ENCODE measurements at regions not wholly inside any gene's neighbourhood (a gene's known extent, or its start where the extent isn't known, plus 50 kb on each side); places are given as distances from the start of the nearest gene placed in this dataset.

DNA sequence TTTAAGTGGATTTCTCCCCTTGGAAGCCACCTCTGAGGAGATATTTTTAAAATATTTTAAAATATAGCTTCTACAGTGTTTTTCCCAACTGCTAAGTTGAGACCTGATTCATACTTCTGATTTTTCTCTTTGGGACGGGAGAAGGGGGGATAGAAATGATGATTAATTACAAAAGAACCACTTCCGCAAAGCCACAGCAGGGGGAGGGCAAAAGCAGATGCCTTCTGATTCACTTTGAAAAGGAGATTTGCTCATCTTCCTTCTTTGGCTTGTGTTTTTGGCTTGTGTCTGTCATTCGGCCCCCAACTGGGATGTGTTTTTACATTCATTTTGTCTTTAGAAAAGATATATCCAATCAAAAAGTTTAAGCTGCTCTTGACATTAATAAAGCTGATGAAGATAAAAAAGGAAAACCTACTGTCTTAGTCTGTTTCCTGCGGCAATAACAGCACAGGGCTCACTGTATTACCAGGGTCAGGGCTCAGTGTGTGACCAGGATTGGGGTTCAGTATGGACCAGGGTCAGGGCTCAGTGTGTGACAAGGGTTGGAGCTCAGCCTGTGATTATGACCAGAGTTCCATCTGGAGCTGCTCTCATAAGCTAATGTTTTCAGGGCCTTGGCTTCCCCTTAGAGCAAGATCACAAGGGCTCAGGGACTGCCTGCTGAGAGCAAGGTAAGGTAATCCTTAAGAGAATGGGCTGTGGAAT is 223.2 kb downstream of the MTHFS start:
- no peak for DNase-seq

DNA sequence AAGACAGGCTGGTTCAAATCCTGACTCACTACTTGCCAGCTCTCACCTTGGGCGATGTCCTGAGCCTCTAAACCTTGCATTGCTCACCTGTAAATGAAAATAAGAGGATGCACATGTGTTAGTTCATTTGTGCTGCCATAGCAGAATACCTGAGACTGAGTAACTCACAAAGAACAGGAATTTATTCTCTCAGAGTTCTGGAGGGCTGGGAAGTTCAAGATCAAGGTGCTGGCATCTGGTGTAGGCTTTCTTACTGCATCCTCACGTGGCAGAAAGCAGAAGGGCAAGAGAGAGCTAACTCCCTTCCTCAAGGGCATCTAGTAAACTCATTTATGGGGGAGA is 222.7 kb downstream of the MTHFS start:
- DNase-seq: no peak

DNA sequence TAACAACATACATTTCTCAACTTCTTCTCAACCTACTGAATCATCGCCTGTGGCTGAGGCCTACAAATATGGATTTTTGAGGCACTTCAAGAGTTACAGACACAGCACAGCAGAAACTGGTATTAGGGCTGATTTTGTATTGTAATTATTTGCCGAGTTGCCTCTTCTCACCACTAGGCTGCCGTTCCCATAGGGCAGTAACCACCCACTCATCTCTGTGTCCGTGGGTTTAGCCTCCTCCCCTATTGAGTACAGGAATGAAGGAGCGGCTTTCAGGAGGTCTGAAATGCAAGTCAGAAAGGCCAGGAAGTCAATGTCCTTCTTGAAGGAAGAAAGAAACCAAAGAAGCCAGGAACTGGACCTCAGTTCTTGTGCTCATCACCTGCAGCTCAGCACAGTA is 220.8 kb downstream of the MTHFS start:
- DNase-seq: no peak

DNA sequence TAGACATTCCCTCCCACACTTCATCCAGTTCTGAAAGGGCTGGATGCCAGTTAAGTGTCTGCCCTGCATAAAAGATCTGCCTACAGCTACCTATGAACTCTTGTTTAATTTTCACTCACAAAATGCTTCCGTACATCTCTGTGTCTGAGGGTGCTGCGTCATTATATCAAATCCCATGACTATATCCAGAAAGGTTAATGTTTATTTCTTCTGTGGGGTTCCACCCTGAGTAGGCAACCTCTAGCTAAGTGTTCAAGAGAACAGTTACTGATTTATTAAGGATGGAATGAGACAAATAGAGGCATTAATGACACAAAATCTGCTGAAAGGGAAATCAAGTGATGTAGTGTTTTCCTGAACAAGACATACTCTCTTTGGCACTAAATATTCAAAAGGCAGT is 220.2 kb downstream of the MTHFS start:
- no peak for DNase-seq

DNA sequence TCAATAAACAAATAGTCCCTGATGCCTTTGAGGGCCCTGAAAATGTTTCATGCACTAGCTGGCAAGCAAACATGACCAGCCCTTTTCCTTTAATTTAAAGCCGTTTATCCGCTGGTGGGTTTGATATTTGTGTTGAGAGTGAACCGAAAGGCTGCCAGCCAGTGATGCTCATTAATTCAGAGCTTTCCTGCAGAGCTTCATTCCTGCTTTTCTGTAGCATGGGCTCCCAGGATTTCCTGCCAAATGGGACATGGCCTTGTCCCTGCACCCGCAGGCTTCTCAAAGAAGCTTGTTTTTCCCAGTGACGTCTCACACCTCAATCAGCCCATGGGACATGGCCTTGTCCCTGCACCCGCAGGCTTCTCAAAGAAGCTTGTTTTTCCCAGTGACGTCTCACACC is 219.6 kb downstream of the MTHFS start:
- no peak for DNase-seq

DNA sequence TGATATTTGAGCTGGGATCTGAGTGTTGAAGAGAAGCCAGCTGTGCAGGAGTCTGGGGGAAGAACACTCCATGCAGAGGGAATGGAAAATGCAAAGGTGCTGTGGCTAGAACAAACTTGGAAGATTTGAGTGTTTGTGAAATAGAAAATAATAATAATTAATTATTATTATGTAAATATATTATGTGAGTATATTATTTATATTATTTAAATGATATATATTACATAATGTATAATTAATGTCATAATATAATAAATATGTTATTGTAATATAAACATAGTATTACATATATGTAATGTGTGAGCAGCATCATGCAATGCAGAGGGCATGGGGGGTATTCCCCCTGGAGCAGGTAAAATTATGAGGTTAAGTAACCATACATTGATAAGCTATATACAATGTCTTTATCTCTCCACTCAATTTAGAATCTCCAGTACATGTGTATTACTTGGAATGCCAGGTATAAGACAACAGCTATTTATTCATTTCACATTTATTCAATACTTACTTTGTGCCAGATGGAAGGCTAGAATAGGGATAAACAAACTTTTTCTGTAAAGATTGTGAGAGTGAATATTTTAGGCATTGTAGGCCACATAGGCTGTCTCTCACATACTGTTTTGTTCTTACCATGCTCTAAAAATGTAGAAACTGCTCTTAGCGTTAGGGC is 218.6 kb downstream of the MTHFS start:
- DNase-seq: no peak

DNA sequence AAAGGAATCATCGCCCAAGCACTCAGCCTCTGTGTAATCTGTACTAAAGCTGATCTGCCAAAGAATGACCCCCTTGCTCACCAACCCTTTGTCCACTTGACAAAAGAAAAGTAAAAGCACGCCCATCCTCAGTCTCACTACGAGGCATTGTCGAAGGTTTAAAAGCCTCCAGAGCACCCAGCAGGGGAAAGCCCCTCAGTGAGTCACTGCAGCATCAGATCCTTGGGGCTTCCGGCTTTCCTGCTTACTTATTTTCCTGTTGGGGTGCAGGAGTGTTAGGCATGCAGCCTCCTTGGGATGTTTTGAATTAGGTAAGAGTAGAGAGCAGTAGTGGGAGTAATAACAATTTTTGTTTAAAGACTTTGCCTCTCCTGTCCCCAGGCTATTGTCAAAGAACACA is 216.1 kb downstream of the MTHFS start:
- DNase-seq: no peak

DNA sequence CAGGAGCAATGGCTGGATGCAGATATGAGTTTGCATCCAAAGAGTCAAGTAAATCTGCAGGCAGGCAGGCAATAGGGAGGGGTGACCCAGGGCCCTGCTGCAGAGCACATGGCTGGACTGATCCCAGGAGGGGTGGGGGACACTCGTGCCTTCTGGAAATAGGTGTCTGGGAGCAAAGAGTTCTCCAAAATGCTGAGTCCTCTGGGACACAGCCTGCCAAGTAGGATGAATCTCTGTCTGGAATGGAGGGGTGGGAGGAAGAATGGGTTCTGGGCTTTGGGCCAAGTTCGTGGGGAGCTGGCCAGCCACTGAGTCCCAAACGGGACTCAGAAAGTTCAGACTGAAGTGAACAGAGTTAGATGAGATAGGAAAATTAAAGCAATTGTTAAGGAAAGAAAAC is 214.5 kb downstream of the MTHFS start:
- DNase-seq: no peak

DNA sequence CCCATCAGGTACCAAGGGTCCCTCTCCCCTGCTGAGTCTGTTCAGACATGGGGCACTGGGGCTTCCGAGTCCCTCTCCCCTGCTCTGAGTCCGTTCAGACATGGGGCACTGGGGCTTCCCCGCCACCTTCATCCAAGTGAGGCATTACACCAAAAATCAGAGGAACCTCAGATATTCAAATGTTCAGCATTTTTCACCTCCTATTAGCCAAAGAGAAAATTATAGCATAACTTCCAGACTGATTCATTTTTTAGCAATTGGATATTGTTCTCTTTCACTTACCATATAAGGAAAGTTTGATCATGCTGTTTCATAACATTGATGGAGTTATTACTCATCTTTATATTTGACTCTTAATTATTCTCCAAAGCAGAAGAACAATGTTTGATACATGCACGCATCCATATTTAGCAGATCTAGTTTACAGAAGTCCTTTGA is 213.9 kb downstream of the MTHFS start:
- DNase-seq: no peak

DNA sequence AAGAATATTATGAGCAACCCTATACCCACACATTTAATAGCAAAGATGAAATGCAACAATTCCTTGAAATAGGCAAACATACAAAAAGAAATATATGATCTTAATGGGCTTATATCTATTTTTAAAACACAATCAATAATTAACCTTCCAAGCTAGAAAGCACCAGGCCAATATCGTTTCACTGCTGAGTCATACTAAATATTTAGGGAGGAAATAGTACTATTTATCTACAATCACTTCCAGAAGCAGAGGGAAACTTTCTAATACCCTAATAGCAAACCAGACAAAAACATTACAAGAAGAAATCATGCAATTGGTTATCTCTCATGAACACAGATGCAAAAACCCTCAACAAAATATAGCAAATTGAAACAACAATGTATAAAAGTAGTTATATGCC is 207.8 kb downstream of the MTHFS start:
- DNase-seq: no peak

DNA sequence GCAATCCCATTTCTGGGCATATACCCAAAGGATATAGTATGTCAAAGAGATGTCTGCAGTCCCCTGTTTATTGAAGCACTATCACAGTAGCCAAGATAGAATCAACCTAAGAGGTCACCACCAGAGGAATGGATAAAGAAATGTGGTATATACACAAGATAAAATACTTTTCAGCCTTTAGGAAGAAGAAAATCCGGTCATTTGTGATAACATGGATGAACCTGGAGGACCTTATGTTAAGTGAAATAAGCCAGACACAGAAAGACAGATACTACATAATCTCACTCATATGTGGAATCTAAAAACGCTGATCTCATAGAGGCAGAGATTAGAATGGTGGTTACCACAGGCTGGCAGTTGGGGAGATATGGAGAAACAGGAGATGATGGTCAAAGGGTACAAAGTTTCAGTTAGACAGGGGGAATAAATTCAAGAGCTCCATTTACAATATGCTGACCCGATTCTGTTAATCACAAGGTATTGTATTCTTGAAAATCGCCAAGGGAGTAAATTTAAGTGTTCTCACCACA is 195.8 kb downstream of the MTHFS start:
- DNase-seq: no peak

- no peak for DNase-seq
These were observed 194.2 kb downstream of the MTHFS start for GRCh38 chr15:79702621-79703020.

- no peak for DNase-seq
These were observed 175.6 kb downstream of the MTHFS start for GRCh38 chr15:79721256-79721655.

DNA sequence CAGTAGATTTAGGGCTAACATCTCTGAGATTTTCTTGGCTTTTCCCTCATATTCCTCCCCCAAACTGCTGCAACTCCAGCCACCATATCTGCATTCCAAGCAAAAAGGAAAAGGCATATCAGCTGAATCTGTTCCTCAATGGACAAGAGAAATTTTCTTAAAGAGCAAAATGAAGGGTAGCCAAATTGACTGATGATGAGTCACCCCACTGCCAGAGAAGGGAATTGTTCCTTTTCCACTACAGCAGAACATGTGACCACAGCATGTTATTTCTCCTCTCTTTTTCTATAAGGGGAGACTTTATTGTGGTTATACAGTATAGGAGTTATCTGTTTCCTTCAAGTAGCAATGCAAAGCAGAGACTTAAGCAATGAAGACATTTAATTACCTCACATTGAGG is 172.5 kb downstream of the MTHFS start:
- DNase-seq: no peak

- DNase-seq: peak; percentile 19
These were observed 172.0 kb downstream of the MTHFS start for GRCh38 chr15:79724804-79725203.

DNA sequence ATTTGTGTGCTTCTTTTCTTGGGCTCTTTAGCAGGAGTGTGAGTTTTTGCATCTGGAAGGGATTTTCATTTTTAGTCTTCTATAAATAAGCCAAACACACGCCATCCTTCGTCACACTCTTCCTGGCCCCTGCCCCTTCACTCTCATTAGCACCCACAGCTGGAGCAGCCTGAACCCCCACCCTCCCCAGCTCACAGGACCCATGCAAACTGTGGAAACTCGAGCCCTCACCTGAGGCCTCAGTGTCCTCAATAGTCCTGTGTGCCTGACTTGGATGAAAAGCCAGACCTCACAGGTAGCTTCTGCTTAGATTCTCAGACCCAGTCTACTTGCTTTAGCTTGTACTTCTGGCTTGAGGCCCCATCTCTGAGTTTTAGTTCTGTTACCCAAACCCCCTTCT is 167.9 kb downstream of the MTHFS start:
- no peak for DNase-seq

- peak; percentile 13 for DNase-seq
These were observed 160.3 kb downstream of the MTHFS start for GRCh38 chr15:79736435-79737000.

DNA sequence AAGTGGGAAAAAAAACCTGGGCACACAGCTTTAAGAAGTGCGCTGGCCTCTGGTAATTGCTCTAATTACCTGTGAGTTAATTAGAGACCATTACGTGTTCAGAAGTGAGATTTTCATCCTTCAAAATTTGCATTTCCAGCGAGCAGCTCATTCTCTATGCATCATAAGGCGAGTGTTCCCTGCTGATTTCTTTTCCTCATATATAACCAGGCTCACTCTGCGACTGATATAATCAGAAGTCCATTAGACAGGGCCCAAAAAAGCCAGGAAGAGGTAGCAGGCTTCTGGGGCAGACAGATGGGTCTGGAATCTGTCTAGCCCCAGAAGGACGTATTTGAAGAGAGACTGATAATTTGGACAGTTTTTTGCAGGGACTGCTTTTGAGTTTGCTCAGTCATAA is 158.7 kb downstream of the MTHFS start:
- no peak for DNase-seq

DNA sequence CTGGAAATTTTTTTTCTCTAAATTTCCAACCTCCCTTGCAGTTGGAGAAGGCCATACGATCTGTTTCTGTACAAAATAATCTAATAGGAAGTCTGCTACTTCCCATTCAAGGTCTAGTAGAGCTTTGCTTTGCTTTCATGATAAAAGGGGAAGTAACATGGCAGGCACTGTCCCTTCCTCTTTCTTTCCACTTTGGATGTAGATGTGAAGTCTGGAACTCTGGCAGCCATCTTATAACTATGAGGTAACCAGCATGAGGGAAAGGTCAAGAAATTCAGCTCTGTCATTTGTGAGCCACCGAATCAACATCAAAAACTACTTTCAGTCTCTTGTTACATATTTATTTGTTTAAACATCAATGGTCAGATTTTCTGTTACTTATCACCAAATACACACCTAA is 156.3 kb downstream of the MTHFS start:
- no peak for DNase-seq

- no peak for DNase-seq
These were observed 153.8 kb downstream of the MTHFS start for GRCh38 chr15:79743032-79743431.

DNA sequence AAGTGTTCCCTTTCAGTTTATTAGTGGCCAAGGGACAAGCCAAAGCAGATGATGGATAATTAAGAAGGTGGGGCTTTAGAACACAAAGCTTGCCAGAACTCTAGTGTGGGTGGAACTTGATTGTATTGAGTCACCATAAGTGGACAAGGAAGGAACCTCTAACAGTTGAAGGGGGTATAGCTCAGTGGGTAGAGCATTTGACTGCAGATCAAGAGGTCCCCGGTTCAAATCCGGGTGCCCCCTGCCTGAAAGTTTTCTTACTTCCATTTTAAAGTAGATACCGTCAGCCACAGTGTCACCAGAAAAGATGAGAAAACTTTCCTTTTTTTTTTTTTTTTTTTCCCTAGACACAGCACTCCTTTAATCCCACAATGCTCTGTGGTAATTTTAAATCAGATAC is 152.3 kb downstream of the MTHFS start:
- peak; percentile 19 for DNase-seq

DNA sequence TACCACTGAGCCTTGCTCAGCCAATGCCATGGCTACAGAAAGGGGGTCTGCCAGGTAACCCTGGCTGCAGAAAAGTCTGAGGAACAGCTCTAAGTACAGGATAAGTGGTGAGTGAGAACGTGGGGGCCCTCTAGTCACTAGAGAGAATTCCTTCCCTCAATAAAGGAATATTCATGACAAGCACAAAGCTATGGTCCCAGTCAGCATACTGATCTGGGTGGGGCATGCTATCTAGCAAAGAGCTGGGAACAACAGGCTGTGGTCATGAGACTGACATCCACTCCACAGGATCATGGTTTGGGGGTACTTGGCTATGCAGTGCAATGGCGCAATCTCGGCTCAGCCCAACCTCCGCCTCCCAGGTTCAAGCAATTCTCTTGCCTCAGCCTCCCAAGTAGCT is 140.4 kb downstream of the MTHFS start:
- DNase-seq: no peak

DNA sequence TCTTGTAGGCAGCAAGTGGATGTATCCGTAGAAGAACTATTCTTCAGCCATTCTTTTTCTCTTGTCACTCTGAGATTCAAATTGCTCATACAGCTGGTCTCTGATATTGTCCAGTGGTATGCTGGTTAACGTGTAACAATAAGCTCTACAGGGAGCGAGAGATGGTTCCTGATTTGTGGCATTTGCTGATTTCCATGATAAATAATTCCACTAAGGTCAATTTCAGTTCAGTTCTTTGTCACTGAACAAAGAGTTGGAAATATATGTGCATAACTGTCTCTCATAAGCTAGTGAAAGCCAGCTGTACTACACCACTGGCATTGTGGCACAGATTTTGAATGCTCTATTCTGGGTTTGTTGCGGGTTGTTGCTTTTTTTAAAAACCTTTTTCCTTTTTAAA is 131.7 kb downstream of the MTHFS start:
- DNase-seq: no peak

DNA sequence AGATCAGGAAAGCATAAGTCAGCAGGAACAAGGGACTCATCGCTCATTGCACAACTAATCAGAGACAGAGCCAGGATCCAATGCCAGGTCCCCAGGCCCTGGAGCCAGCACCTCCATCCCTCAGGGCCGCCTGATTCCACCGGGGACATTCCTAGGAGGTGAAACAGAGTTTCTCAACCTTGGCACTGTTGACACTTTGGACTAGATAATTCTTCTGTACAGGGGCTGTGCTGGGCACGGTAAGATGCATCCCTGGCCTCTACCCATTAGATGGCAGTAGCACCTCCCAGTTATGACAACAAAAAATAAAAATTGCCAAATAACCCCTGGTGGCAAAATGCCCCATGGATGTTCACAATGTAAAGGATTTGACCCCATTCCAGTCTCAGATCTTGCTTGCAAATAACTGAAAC is 127.7 kb downstream of the MTHFS start:
- DNase-seq: peak; percentile 45
